ENCODE measurements at regions not wholly inside any gene's neighbourhood (a gene's known extent, or its start where the extent isn't known, plus 50 kb on each side); places are given as distances from the start of the nearest gene placed in this dataset.

DNA sequence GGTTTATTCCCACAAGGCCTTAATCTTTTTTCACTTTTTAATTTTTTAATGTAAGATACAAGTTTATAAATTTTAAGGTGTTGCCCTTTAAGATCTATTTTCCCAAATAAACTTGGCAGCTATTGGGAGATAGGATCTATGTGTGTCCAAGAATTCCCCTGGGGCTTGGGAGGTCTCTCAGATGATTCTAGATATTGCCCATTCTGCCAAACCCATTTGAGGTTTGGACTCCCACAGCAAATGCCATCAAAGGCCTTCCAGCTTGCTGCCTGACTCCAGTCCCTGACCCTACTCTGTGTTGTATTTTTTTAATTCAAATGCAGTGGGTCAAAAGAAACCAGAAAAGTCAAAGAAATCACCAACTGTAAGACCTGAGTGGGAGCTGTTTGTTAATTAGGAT is 120.0 kb upstream of the CHRDL1 start:
- TF ChIP-seq, protein P1, sequence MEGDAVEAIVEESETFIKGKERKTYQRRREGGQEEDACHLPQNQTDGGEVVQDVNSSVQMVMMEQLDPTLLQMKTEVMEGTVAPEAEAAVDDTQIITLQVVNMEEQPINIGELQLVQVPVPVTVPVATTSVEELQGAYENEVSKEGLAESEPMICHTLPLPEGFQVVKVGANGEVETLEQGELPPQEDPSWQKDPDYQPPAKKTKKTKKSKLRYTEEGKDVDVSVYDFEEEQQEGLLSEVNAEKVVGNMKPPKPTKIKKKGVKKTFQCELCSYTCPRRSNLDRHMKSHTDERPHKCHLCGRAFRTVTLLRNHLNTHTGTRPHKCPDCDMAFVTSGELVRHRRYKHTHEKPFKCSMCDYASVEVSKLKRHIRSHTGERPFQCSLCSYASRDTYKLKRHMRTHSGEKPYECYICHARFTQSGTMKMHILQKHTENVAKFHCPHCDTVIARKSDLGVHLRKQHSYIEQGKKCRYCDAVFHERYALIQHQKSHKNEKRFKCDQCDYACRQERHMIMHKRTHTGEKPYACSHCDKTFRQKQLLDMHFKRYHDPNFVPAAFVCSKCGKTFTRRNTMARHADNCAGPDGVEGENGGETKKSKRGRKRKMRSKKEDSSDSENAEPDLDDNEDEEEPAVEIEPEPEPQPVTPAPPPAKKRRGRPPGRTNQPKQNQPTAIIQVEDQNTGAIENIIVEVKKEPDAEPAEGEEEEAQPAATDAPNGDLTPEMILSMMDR (conservative IDR thresholded peaks at IDR 0.05) = no peak
- no peak for TF ChIP-seq EZH2 (IDR thresholded peaks at IDR 0.05; ENCODE audit: low read depth)

Data from PC-9 (cell line).